PC-9 (cell line): ENCODE measurements at regions not wholly inside any gene's neighbourhood (a gene's known extent, or its start where the extent isn't known, plus 50 kb on each side); places are given as distances from the start of the nearest gene placed in this dataset.

Source experiments
- BruUV-seq: library from RNA; stranded (reverse); fragments of 400-500 nt; replicated peaks from 2 replicates; lab custom pipeline; 2021; lab: Mats Ljungman, UMichigan
- CTCF ChIA-PET: fragments of 300-600 bp; sonication (Branson Sonifier 250); formaldehyde crosslinking; loops from one replicate; lab custom pipeline; 2022; ENCODE audit warnings: antibody characterized with exemption; lab: Charles Lee
- POLR2A ChIA-PET: fragments of 300-600 bp; sonication (Branson Sonifier 250); formaldehyde crosslinking; loops from one replicate; lab custom pipeline; 2022; ENCODE audit warnings: antibody characterized with exemption; ENCODE audit not compliant: unreplicated experiment; lab: Charles Lee
- DNase-seq, 2 experiments: peaks; one replicate each; pipeline versions ENCODE4 v3.0.0 to v3.0.0-alpha.2; 2015 to 2022; ENCODE audit warnings: mixed read lengths in 1 of 2
- H2AFZ ChIP-seq: fragments of 200-600 bp; sonication (generic); 2 replicates; pipeline ENCODE4 v1.8.1; 2017; ENCODE audit warnings: antibody characterized with exemption
- H3F3A ChIP-seq: fragments of 200-600 bp; sonication (generic); 2 replicates; pipeline ENCODE4 v1.8.1; 2017; ENCODE audit warnings: antibody characterized with exemption, mild to moderate bottlenecking, low read depth; ENCODE audit not compliant: insufficient read depth
- H3K27ac ChIP-seq: fragments of 200-600 bp; sonication (generic); 2 replicates; pipeline ENCODE4 v1.6.1; 2016; ENCODE audit warnings: mixed run types
- H3K27me3 ChIP-seq: fragments of 200-600 bp; sonication (generic); 2 replicates; pipeline ENCODE4 v1.6.1; 2016; ENCODE audit warnings: low read depth, mixed run types; ENCODE audit not compliant: insufficient read depth
- H3K36me3 ChIP-seq: fragments of 200-600 bp; sonication (generic); 2 replicates; pipeline ENCODE4 v1.6.1; 2016; ENCODE audit warnings: low read depth, mixed run types
- H3K4me1 ChIP-seq: fragments of 200-600 bp; sonication (generic); replicated peaks from 2 replicates; pipeline ENCODE4 v1.6.1; 2016; ENCODE audit warnings: mixed run types; ENCODE audit not compliant: insufficient read depth
- H3K4me2 ChIP-seq: fragments of 200-600 bp; sonication (generic); 2 replicates; pipeline ENCODE4 v1.6.1; 2017; ENCODE audit warnings: mixed run types
- H3K4me3 ChIP-seq: fragments of 200-600 bp; sonication (generic); 2 replicates; pipeline ENCODE4 v1.6.1; 2016; ENCODE audit warnings: mixed run types
- H3K79me2 ChIP-seq: fragments of 200-600 bp; sonication (generic); 2 replicates; pipeline ENCODE4 v1.6.1; 2017; ENCODE audit warnings: low read depth, mixed run types
- H3K9me2 ChIP-seq: fragments of 200-600 bp; sonication (generic); 2 replicates; pipeline ENCODE4 v1.8.1; 2017; ENCODE audit warnings: mild to moderate bottlenecking; ENCODE audit not compliant: insufficient read depth
- H3K9me3 ChIP-seq: fragments of 200-600 bp; sonication (generic); 2 replicates; pipeline ENCODE4 v1.8.1; 2016; ENCODE audit warnings: low read depth; ENCODE audit not compliant: insufficient read depth
- H4K20me1 ChIP-seq: fragments of 200-600 bp; sonication (generic); 2 replicates; pipeline ENCODE4 v1.8.1; 2017; ENCODE audit not compliant: insufficient read depth
- EZH2 ChIP-seq: fragments of 200-600 bp; sonication (generic); IDR thresholded peaks from 2 replicates; pipeline ENCODE4 v1.8.0; 2017; ENCODE audit warnings: antibody characterized with exemption, low read depth
- intact Hi-C: fragments of 100-400 bp; cut with micrococcal nuclease; formaldehyde crosslinking; loops from one replicate; pipeline ENCODE4 v1.10.0; 2022; ENCODE audit not compliant: unreplicated experiment
- TF ChIP-seq, protein P1 (sequence below): fragments of 200-600 bp; sonication (generic); conservative IDR thresholded peaks from 2 replicates; pipeline ENCODE4 v1.6.1; 2017; ENCODE audit warnings: mixed run types, antibody characterized with exemption, mild to moderate bottlenecking, moderate library complexity

GRCh38 chr4:108324450-108324849, 155.7 kb upstream of the LEF1 start:
- no peaks in the 10 kb centered on the region for H3K36me3 ChIP-seq
- no peaks in the 10 kb centered on the region for H3K4me1 ChIP-seq
- no peaks in the 10 kb centered on the region for H3K9me3 ChIP-seq
- TF ChIP-seq, protein P1, sequence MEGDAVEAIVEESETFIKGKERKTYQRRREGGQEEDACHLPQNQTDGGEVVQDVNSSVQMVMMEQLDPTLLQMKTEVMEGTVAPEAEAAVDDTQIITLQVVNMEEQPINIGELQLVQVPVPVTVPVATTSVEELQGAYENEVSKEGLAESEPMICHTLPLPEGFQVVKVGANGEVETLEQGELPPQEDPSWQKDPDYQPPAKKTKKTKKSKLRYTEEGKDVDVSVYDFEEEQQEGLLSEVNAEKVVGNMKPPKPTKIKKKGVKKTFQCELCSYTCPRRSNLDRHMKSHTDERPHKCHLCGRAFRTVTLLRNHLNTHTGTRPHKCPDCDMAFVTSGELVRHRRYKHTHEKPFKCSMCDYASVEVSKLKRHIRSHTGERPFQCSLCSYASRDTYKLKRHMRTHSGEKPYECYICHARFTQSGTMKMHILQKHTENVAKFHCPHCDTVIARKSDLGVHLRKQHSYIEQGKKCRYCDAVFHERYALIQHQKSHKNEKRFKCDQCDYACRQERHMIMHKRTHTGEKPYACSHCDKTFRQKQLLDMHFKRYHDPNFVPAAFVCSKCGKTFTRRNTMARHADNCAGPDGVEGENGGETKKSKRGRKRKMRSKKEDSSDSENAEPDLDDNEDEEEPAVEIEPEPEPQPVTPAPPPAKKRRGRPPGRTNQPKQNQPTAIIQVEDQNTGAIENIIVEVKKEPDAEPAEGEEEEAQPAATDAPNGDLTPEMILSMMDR: no peak
- TF ChIP-seq EZH2: no peak
- H4K20me1 ChIP-seq: no peaks in the 10 kb centered on the region
- POLR2A ChIA-PET: no interaction called here
- intact Hi-C loops: no loop called here
- H3F3A ChIP-seq: no peaks in the 10 kb centered on the region
- H3K4me3 ChIP-seq: no peak overlapping the region
- H3K9me2 ChIP-seq: no peaks in the 10 kb centered on the region
- no peak overlapping the region for H3K27ac ChIP-seq
- no TSS peak for BruUV-seq
- H3K27me3 ChIP-seq: no peaks in the 10 kb centered on the region
- H3K4me2 ChIP-seq: no peak overlapping the region
- CTCF ChIA-PET: no interaction called here
- no peaks in the 10 kb centered on the region for H3K79me2 ChIP-seq
- no peak for DNase-seq
- H2AFZ ChIP-seq: no peak overlapping the region

- BruUV-seq: no TSS peak
- no peak for DNase-seq
- Histone ChIP-seq H3K79me2 (no peaks in the 10 kb centered on the region), H3K4me1 (no peaks in the 10 kb centered on the region), H3K4me3 (no peak overlapping the region), H3K27ac (no peak overlapping the region), H4K20me1 (no peaks in the 10 kb centered on the region), H2AFZ (no peak overlapping the region), H3K27me3 (no peaks in the 10 kb centered on the region), H3F3A (no peaks in the 10 kb centered on the region), H3K4me2 (no peak overlapping the region), H3K9me3 (no peaks in the 10 kb centered on the region), H3K36me3 (no peaks in the 10 kb centered on the region), H3K9me2 (no peaks in the 10 kb centered on the region)
- CTCF ChIA-PET: no interaction called here
- intact Hi-C loops: no loop called here
- TF ChIP-seq, protein P1: no peak
- no peak for TF ChIP-seq EZH2
- POLR2A ChIA-PET: no interaction called here
Observed at GRCh38 chr4:108322497-108322896, 153.8 kb upstream of the LEF1 start.

- Histone ChIP-seq H3K36me3 (no peaks in the 10 kb centered on the region), H3K27ac (no peak overlapping the region), H4K20me1 (no peaks in the 10 kb centered on the region), H3K79me2 (no peaks in the 10 kb centered on the region), H3K4me2 (no peak overlapping the region), H3K9me2 (no peaks in the 10 kb centered on the region), H3K27me3 (no peaks in the 10 kb centered on the region), H3K4me3 (no peak overlapping the region), H3K4me1 (no peaks in the 10 kb centered on the region), H2AFZ (no peak overlapping the region), H3K9me3 (no peaks in the 10 kb centered on the region), H3F3A (no peaks in the 10 kb centered on the region)
- TF ChIP-seq, protein P1: no peak
- TF ChIP-seq EZH2: no peak
- intact Hi-C loops: no loop called here
- BruUV-seq: no TSS peak
- DNase-seq: no peak
- ChIA-PET CTCF (interaction anchor here (0.6 kb wide), 1 partner anchor 248 kb away, joined by 3 read pairs; no protein-coding TSS in a partner anchor), POLR2A (no interaction called here)
Observed at GRCh38 chr4:108320061-108320460, 151.3 kb upstream of the LEF1 start.
